Stimulated activated CD4-positive, alpha-beta T cell treated with anti-CD3 and anti-CD28 coated beads, Interleukin-1b, Interleukin-23, amount 100 ng/mL, for 1 hour (primary cell): ENCODE measurements at regions not wholly inside any gene's neighbourhood (a gene's known extent, or its start where the extent isn't known, plus 50 kb on each side); places are given as distances from the start of the nearest gene placed in this dataset.
"Not testable (repeated sequence)": the region's sequence is repeated elsewhere in the genome, so short reads cannot be mapped to it uniquely, and the experiment has no call there.

Experiments used
- DNase-seq, 2 donors: peaks; one replicate each; pipeline ENCODE4 v3.0.0-alpha.2; 2020; ENCODE audit warnings: low read depth in 2 of 2

- no peak for DNase-seq
These were observed 50.6 kb upstream of the TMEM170B start for GRCh38 chr6:11486959-11487358.

- DNase-seq = no peak
These were observed 51.1 kb upstream of the TMEM170B start for GRCh38 chr6:11486486-11486885.

GRCh38 chr6:11486051-11486450 lies 51.5 kb upstream of the TMEM170B start:
- DNase-seq = no peak

- no peak for DNase-seq
These were observed 52.3 kb upstream of the TMEM170B start for GRCh38 chr6:11485271-11485670.

- DNase-seq = no peak
These were observed 53.1 kb upstream of the TMEM170B start for GRCh38 chr6:11484441-11484840.

- DNase-seq = no peak
These were observed 54.9 kb upstream of the TMEM170B start for GRCh38 chr6:11482616-11483015.

GRCh38 chr6:11480541-11480940 lies 57.0 kb upstream of the TMEM170B start:
- DNase-seq = no peak

GRCh38 chr6:11479296-11479695 lies 58.3 kb upstream of the TMEM170B start:
- DNase-seq = no peak

GRCh38 chr6:11478586-11478985 lies 59.0 kb upstream of the TMEM170B start:
- no peak for DNase-seq

GRCh38 chr6:11475016-11475415 lies 62.5 kb upstream of the TMEM170B start:
- DNase-seq = no peak

- no peak for DNase-seq
These were observed 64.4 kb upstream of the TMEM170B start for GRCh38 chr6:11473008-11473740.

- no peak for DNase-seq
These were observed 66.3 kb upstream of the TMEM170B start for GRCh38 chr6:11471261-11471660.

GRCh38 chr6:11469684-11470083 lies 67.9 kb upstream of the TMEM170B start:
- DNase-seq = no peak

- not testable (repeated sequence) for DNase-seq
These were observed 69.3 kb upstream of the TMEM170B start for GRCh38 chr6:11468271-11468670.

GRCh38 chr6:11467364-11467763 lies 70.2 kb upstream of the TMEM170B start:
- DNase-seq = no peak

- DNase-seq = no peak
These were observed 74.2 kb upstream of the TMEM170B start for GRCh38 chr6:11463398-11463780.

- DNase-seq = no peak
These were observed 74.7 kb upstream of the TMEM170B start for GRCh38 chr6:11462742-11463397.

- DNase-seq = no peak
These were observed 76.5 kb upstream of the TMEM170B start for GRCh38 chr6:11460837-11461661.

GRCh38 chr6:11460001-11460668 lies 77.4 kb upstream of the TMEM170B start:
- DNase-seq = no peak

GRCh38 chr6:11459079-11459610 lies 78.4 kb upstream of the TMEM170B start:
- DNase-seq = no peak

GRCh38 chr6:11458509-11458908 lies 79.0 kb upstream of the TMEM170B start:
- DNase-seq = no peak

GRCh38 chr6:11457422-11457821 lies 80.1 kb upstream of the TMEM170B start:
- DNase-seq = not testable (repeated sequence)
